HG02623 (cell line): ENCODE measurements at regions not wholly inside any gene's neighbourhood (a gene's known extent, or its start where the extent isn't known, plus 50 kb on each side); places are given as distances from the start of the nearest gene placed in this dataset.
"Not testable (repeated sequence)": the region's sequence is repeated elsewhere in the genome, so short reads cannot be mapped to it uniquely, and the experiment has no call there.

Source experiments
- ATAC-seq: cut with Tn5 transposase; IDR thresholded peaks from one replicate; pipeline ENCODE4 v1.9.1; 2021; ENCODE audit warnings: moderate library complexity; ENCODE audit not compliant: unreplicated experiment

GRCh38 chr2:104976603-104977120 is 61.2 kb upstream of the MRPS9 start:
- peak; percentile 95 for ATAC-seq

- ATAC-seq, result no peak
Observed at GRCh38 chr2:104977958-104978357, 59.9 kb upstream of the MRPS9 start.

- not testable (repeated sequence) for ATAC-seq
Observed at GRCh38 chr2:104979786-104980185, 58.1 kb upstream of the MRPS9 start.

GRCh38 chr2:104982111-104982510 is 55.8 kb upstream of the MRPS9 start:
- ATAC-seq, result no peak
